B cell (primary cell): ENCODE measurements at regions not wholly inside any gene's neighbourhood (a gene's known extent, or its start where the extent isn't known, plus 50 kb on each side); places are given as distances from the start of the nearest gene placed in this dataset.
A peak's percentile ranks its signal among the peaks of the same experiment; 100 is the strongest.

ENCODE experiments used
- ATAC-seq: fragments of 200-7000 bp; cut with Tn5 transposase; one replicate; pipeline ENCODE4 v1.10.0; 2021; ENCODE audit warnings: low read depth, mild to moderate bottlenecking, moderate number of reproducible peaks, moderate library complexity
- CTCF ChIA-PET: fragments of 350-600 bp; sonication (Branson Sonifier 250); formaldehyde crosslinking; loops from one replicate; lab custom pipeline; 2021; ENCODE audit warnings: antibody characterized with exemption, inconsistent platforms; lab: Charles Lee
- POLR2A ChIA-PET: fragments of 350-600 bp; sonication (Branson Sonifier 250); formaldehyde crosslinking; loops from one replicate; lab custom pipeline; 2021; ENCODE audit warnings: antibody characterized with exemption; lab: Charles Lee
- DNase-seq: peaks from one replicate; pipeline ENCODE4 v3.0.0; 2013
- H2AFZ ChIP-seq: 2 replicates; pipeline ENCODE4 v1.6.1; 2012; ENCODE audit warnings: mild to moderate bottlenecking, low read depth, low read length; ENCODE audit not compliant: insufficient read depth, poor library complexity, severe bottlenecking
- H3K27ac ChIP-seq, 2 donors: 1 replicate in 1 of 2; 2 replicates in 1 of 2; pipeline ENCODE4 v1.5.1; 2012 to 2013; ENCODE audit warnings: low read length in 2 of 2, mild to moderate bottlenecking in 2 of 2, moderate library complexity in 1 of 2
- H3K27me3 ChIP-seq, 4 experiments: fragments of 200-600 bp in 1 of 4; sonication (generic) in 1 of 4; replicated peaks in 1 of 4; 1 replicate in 2 of 4; 2 replicates in 2 of 4; pipeline versions ENCODE4 v1.6.1 to v1.7.0; 2013 to 2016; ENCODE audit warnings: low read length in 3 of 4, mild to moderate bottlenecking in 2 of 4, mixed read lengths in 1 of 4, moderate library complexity in 1 of 4; ENCODE audit not compliant: insufficient read depth in 4 of 4, control insufficient read depth in 3 of 4; ENCODE audit errors: control extremely low read depth in 1 of 4
- H3K36me3 ChIP-seq, 2 experiments: replicated peaks in 1 of 2; 1 replicate in 1 of 2; 2 replicates in 1 of 2; pipeline versions ENCODE4 v1.6.1 to v1.7.1; 2013; ENCODE audit warnings: low read length in 1 of 2; ENCODE audit not compliant: insufficient read depth in 2 of 2, control insufficient read depth in 1 of 2; ENCODE audit errors: control extremely low read depth in 1 of 2, extremely low read depth in 1 of 2
- H3K4me1 ChIP-seq, 2 donors: fragments of 200-600 bp in 1 of 2; sonication (generic) in 1 of 2; 1 replicate in 1 of 2; 2 replicates in 1 of 2; pipeline versions ENCODE4 v1.5.1 to v1.6.1; 2013 to 2017; ENCODE audit warnings: low read length in 2 of 2; ENCODE audit not compliant: control insufficient read depth in 2 of 2, insufficient read depth in 2 of 2
- H3K4me2 ChIP-seq: replicated peaks from 2 replicates; pipeline ENCODE3; 2012; ENCODE audit warnings: mild to moderate bottlenecking, low read depth, low read length; ENCODE audit not compliant: poor library complexity, severe bottlenecking
- H3K4me3 ChIP-seq, 5 experiments: fragments of 200-600 bp in 1 of 5; sonication (generic) in 1 of 5; 1 replicate in 3 of 5; 2 replicates in 2 of 5; pipeline versions ENCODE4 v1.5.1 to v1.7.0; 2011 to 2016; ENCODE audit warnings: low read length in 4 of 5, mild to moderate bottlenecking in 4 of 5, low read depth in 2 of 5, control low read depth in 1 of 5, moderate library complexity in 1 of 5; ENCODE audit not compliant: insufficient read depth in 1 of 5; ENCODE audit errors: control extremely low read depth in 1 of 5, extremely low read depth in 1 of 5
- H3K79me2 ChIP-seq: fragments of 200-600 bp; sonication (generic); one replicate; pipeline ENCODE4 v1.6.0; 2016; ENCODE audit warnings: low read length; ENCODE audit not compliant: control insufficient read depth, insufficient read depth
- H3K9ac ChIP-seq: fragments of 200-600 bp; sonication (generic); 2 replicates; pipeline ENCODE4 v1.6.1; 2017; ENCODE audit warnings: mild to moderate bottlenecking, low read length, moderate library complexity
- H3K9me3 ChIP-seq, 3 donors: one replicate each; pipeline versions ENCODE4 v1.6.1 to v1.7.1; 2013; ENCODE audit warnings: low read length in 2 of 3; ENCODE audit not compliant: control insufficient read depth in 2 of 3, insufficient read depth in 1 of 3; ENCODE audit errors: control extremely low read depth in 1 of 3
- H4K20me1 ChIP-seq: 2 replicates; pipeline ENCODE4 v1.6.0; 2012; ENCODE audit warnings: mild to moderate bottlenecking, low read length; ENCODE audit not compliant: insufficient read depth, control insufficient read depth, poor library complexity, severe bottlenecking
- H3K27ac Mint-ChIP-seq: one replicate; pipeline ENCODE4 v1.8.0; 2021; ENCODE audit warnings: mixed read lengths
- H3K27me3 Mint-ChIP-seq: one replicate; pipeline ENCODE4 v1.8.0; 2021; ENCODE audit warnings: mixed read lengths
- H3K4me1 Mint-ChIP-seq: one replicate; pipeline ENCODE4 v1.8.0; 2021; ENCODE audit warnings: mixed read lengths
- H3K4me3 Mint-ChIP-seq: one replicate; pipeline ENCODE4 v1.8.0; 2021; ENCODE audit warnings: mixed read lengths
- H3K9me3 Mint-ChIP-seq: one replicate; pipeline ENCODE4 v1.8.0; 2022; ENCODE audit warnings: mixed read lengths; ENCODE audit not compliant: insufficient read depth
- EZH2 ChIP-seq: IDR thresholded peaks from 2 replicates; pipeline ENCODE4 v1.6.1; 2012; ENCODE audit warnings: borderline replicate concordance, low read depth, mild to moderate bottlenecking, moderate library complexity, low read length; ENCODE audit not compliant: insufficient read depth, poor library complexity, severe bottlenecking
- WGBS: methylation state at CpG from one replicate; pipeline ENCODE4 v1.1.5; 2013; ENCODE audit warnings: missing lambda C conversion rate; ENCODE audit not compliant: insufficient coverage; 5-methylcytosine and 5-hydroxymethylcytosine counted together
- intact Hi-C: fragments of 100-400 bp; cut with micrococcal nuclease; formaldehyde crosslinking; loops from one replicate; pipeline ENCODE4 v1.10.0; 2022
- TF ChIP-seq, protein P1 (sequence below): fragments of 200-600 bp; IDR thresholded peaks from one replicate; pipeline ENCODE4 v1.8.0; 2022; ENCODE audit warnings: antibody characterized with exemption, mild to moderate bottlenecking

DNA sequence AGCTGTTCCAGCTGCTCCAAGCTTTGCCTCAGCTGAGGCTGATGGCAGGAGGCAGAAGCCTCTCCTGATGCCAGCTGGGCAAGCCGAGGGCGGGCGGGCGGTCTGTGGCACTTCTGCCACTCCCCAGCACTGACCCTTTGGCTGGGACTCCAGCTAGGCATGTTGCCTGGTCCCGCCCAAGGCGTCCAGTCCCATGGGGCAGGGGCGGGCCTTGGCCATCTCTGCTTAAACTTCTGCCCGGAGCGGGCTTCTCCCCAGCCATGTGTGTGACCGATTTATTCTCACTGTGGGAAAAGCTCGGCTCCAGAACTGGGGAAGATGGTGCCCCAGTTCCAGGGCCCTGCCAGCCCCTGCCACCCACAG, 349.1 kb downstream of the SEC14L1 start:
- peaks cover 28% of the 10 kb centered on the region for H3K79me2 ChIP-seq
- H3K4me2 ChIP-seq: no peak overlapping the region
- no peak overlapping the region for H2AFZ ChIP-seq
- Mint-ChIP-seq H3K27me3 (no peaks in the 10 kb centered on the region), H3K9me3 (no peaks in the 10 kb centered on the region), H3K4me3 (no peak overlapping the region), H3K27ac (no peak overlapping the region), H3K4me1 (peaks cover 28% of the 10 kb centered on the region)
- WGBS: 97% methylated on average over 9 of the region's 11 CpGs
- no peak overlapping the region for H3K4me3 ChIP-seq
- intact Hi-C loops: no loop called here
- H3K9me3 ChIP-seq: no peaks in the 10 kb centered on the region
- DNase-seq (no peak), ATAC-seq (no peak)
- POLR2A ChIA-PET: interaction anchor here (0.6 to 1.1 kb wide), 3 partner anchors 24 to 53 kb away, joined by 3 to 4 read pairs (median 4); no protein-coding TSS in a partner anchor
- no peak overlapping the region for H3K9ac ChIP-seq
- H3K27me3 ChIP-seq: no peaks in the 10 kb centered on the region
- peaks cover 34% of the 10 kb centered on the region for H4K20me1 ChIP-seq
- TF ChIP-seq, protein P1, sequence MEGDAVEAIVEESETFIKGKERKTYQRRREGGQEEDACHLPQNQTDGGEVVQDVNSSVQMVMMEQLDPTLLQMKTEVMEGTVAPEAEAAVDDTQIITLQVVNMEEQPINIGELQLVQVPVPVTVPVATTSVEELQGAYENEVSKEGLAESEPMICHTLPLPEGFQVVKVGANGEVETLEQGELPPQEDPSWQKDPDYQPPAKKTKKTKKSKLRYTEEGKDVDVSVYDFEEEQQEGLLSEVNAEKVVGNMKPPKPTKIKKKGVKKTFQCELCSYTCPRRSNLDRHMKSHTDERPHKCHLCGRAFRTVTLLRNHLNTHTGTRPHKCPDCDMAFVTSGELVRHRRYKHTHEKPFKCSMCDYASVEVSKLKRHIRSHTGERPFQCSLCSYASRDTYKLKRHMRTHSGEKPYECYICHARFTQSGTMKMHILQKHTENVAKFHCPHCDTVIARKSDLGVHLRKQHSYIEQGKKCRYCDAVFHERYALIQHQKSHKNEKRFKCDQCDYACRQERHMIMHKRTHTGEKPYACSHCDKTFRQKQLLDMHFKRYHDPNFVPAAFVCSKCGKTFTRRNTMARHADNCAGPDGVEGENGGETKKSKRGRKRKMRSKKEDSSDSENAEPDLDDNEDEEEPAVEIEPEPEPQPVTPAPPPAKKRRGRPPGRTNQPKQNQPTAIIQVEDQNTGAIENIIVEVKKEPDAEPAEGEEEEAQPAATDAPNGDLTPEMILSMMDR: no peak
- no peak for TF ChIP-seq EZH2
- peak overlapping the region in 1 of 2 donors; percentile 55 for H3K27ac ChIP-seq
- H3K36me3 ChIP-seq: peaks cover 3 to 83% of the 10 kb centered on the region in 2 experiments
- CTCF ChIA-PET: interaction anchor here (0.9 to 9.6 kb wide), 4 partner anchors 49 to 161 kb away, joined by 3 to 169 read pairs (median 26); no protein-coding TSS in a partner anchor
- H3K4me1 ChIP-seq: peaks cover 12 to 42% of the 10 kb centered on the region in 2 donors

DNA sequence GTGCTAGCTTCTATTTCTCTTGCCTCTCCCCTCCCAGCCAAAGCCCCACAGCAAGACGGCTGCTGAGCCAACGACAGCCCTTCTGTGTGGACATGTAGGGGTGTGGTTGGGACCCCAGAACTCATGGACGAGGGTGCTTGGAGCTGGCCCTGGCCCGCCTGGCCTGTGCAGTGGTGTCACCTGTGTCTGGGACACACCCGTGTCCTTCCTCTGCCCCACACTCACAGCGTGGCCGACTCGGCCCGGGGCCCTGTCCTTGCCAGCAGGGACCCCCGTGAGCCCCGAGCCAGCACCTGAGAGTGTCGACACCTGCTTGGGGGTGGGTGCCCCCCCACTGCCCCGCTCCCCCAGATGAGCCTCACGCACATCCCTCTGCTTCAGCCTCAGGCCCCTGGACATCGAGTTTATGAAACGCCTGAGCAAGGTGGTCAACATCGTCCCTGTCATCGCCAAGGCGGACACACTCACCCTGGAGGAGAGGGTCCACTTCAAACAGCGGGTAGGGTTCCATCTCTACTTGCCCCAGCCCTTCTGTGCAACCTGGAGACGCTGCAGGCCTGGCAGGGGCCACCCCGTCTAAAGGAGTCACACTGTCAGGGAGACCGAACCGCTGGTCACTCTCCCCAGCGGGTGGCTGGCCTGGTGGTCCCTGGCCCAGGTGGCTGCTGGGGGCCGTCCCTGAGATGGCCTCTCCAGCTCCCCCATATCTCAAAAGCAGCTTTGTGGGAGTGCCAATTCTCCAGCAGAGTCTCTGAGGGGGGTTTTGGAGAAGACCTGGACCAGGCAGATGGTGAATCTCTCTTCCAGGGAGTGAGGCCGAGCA, 349.8 kb downstream of the SEC14L1 start:
- POLR2A ChIA-PET: interaction anchor here (0.6 to 1.1 kb wide), 4 partner anchors 25 to 90 kb away, joined by 3 to 4 read pairs (median 4); no protein-coding TSS in a partner anchor

More for the DNA sequence above, 349.8 kb downstream of the SEC14L1 start:
- H3K4me3 ChIP-seq: no peak overlapping the region
- DNase-seq (no peak), ATAC-seq (no peak)
- H2AFZ ChIP-seq: no peak overlapping the region
- H3K9ac ChIP-seq: no peak overlapping the region
- H3K4me1 ChIP-seq: peaks cover 14 to 44% of the 10 kb centered on the region in 2 donors
- no peaks in the 10 kb centered on the region for H3K9me3 Mint-ChIP-seq
- no peak overlapping the region for H3K4me3 Mint-ChIP-seq
- peaks cover 33% of the 10 kb centered on the region for H3K4me1 Mint-ChIP-seq
- H3K27ac ChIP-seq: peak overlapping the region in 1 of 2 donors; percentile 55
- no peaks in the 10 kb centered on the region for H3K27me3 ChIP-seq
- peaks cover 3 to 85% of the 10 kb centered on the region in 2 experiments for H3K36me3 ChIP-seq
- H3K79me2 ChIP-seq: peaks cover 27% of the 10 kb centered on the region
- intact Hi-C loops: loop anchor here (1.0 kb wide), 1 partner anchor 60 kb away; no protein-coding TSS in a partner anchor
- TF ChIP-seq, protein P1: no peak
- no peak for TF ChIP-seq EZH2
- peaks cover 33% of the 10 kb centered on the region for H4K20me1 ChIP-seq
- 97% methylated on average over 27 of the region's 27 CpGs for WGBS
- CTCF ChIA-PET: interaction anchor here (0.9 to 9.6 kb wide), 5 partner anchors 49 to 161 kb away, joined by 3 to 206 read pairs (median 39); no protein-coding TSS in a partner anchor
- H3K4me2 ChIP-seq: no peak overlapping the region
- H3K9me3 ChIP-seq: no peaks in the 10 kb centered on the region
- peak overlapping the region; percentile 59 for H3K27ac Mint-ChIP-seq
- H3K27me3 Mint-ChIP-seq: no peaks in the 10 kb centered on the region
